ENCODE measurements at regions not wholly inside any gene's neighbourhood (a gene's known extent, or its start where the extent isn't known, plus 50 kb on each side); places are given as distances from the start of the nearest gene placed in this dataset.

DNA sequence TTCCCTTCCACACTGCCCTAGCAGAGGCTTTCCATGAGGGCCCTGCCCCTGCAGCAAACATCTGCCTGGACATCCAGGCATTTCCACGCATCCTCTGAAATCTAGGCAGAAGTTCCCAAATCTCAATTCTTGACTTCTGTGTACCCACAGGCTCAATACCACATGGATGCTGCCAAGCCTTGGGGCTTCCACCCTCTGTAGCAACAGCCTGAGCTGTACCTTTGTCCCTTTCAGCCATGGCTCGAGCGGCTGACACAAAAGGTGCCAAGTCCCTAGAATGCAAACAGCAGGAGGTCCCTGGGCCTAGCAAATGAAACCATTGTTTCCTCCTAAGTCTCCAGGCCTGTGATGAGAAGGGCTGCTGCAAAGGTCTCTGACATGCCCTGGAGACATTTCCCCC is 744.5 kb upstream of the LINC00305 start:
- Mint-ChIP-seq H3K4me3 (no peak overlapping the region), H3K27me3 (ENCODE audit: insufficient read depth) (no peaks in the 10 kb centered on the region), H3K9me3 (peaks cover 54% of the 10 kb centered on the region), H3K4me1 (ENCODE audit: low read depth) (no peaks in the 10 kb centered on the region), H3K27ac (no peak overlapping the region), H3K36me3 (ENCODE audit: low read depth) (peaks cover 9% of the 10 kb centered on the region; the same call in 1 of the 2 replicates)
- TF ChIP-seq, protein P1, sequence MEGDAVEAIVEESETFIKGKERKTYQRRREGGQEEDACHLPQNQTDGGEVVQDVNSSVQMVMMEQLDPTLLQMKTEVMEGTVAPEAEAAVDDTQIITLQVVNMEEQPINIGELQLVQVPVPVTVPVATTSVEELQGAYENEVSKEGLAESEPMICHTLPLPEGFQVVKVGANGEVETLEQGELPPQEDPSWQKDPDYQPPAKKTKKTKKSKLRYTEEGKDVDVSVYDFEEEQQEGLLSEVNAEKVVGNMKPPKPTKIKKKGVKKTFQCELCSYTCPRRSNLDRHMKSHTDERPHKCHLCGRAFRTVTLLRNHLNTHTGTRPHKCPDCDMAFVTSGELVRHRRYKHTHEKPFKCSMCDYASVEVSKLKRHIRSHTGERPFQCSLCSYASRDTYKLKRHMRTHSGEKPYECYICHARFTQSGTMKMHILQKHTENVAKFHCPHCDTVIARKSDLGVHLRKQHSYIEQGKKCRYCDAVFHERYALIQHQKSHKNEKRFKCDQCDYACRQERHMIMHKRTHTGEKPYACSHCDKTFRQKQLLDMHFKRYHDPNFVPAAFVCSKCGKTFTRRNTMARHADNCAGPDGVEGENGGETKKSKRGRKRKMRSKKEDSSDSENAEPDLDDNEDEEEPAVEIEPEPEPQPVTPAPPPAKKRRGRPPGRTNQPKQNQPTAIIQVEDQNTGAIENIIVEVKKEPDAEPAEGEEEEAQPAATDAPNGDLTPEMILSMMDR (IDR thresholded peaks at IDR 0.05): no peak
- no peak for DNase-seq

DNA sequence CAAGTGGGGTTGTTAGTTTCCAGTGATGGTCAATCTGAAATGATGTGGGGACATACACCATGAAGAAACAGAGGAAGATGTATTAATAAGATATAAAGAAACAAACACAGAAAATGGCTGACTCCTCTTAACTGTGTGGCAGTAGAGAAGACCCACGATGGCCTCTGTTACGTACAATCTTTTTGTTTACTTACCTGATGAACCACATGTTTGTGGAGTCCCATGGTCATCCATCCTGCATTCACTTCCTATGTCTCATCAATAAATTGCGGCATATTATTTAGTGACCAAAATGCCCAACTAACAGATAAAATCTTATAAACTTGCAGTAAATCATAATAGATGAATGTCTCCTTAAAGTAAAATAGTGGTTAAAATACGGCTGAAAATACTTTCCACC is 740.1 kb upstream of the LINC00305 start:
- Mint-ChIP-seq H3K4me1 (ENCODE audit: low read depth) (no peaks in the 10 kb centered on the region), H3K27me3 (ENCODE audit: insufficient read depth) (no peaks in the 10 kb centered on the region), H3K27ac (no peak overlapping the region), H3K4me3 (no peak overlapping the region), H3K9me3 (peaks cover 47% of the 10 kb centered on the region), H3K36me3 (ENCODE audit: low read depth) (peaks cover 7% of the 10 kb centered on the region; the same call in 1 of the 2 replicates)
- DNase-seq: no peak
- TF ChIP-seq, protein P1 (IDR thresholded peaks at IDR 0.05): no peak

DNA sequence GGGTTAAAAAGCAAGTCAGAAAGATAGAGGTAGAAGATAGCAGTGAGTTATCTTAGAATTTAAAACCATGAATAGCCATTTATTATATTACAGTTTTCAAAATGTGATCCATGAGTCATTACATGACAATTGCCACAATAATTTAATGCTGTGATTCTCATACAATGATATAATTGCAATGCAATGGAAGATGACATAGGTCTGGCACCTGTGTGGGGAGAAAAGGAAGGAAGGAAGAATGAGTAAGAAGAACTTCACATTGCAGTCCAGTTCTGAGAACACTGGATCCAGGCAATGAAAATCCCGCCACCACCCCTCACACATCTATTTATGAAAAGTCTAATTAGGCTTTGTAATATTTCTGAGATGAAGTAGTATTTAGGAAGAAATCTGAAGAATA is 738.1 kb upstream of the LINC00305 start:
- H3K27ac Mint-ChIP-seq: no peak overlapping the region
- DNase-seq: no peak
- H3K4me3 Mint-ChIP-seq: no peak overlapping the region
- no peaks in the 10 kb centered on the region for H3K27me3 Mint-ChIP-seq (ENCODE audit: insufficient read depth)
- peaks cover 33% of the 10 kb centered on the region for H3K9me3 Mint-ChIP-seq
- TF ChIP-seq, protein P1 (IDR thresholded peaks at IDR 0.05): no peak
- H3K4me1 Mint-ChIP-seq (ENCODE audit: low read depth): no peaks in the 10 kb centered on the region
- H3K36me3 Mint-ChIP-seq (ENCODE audit: low read depth): no peaks in the 10 kb centered on the region

DNA sequence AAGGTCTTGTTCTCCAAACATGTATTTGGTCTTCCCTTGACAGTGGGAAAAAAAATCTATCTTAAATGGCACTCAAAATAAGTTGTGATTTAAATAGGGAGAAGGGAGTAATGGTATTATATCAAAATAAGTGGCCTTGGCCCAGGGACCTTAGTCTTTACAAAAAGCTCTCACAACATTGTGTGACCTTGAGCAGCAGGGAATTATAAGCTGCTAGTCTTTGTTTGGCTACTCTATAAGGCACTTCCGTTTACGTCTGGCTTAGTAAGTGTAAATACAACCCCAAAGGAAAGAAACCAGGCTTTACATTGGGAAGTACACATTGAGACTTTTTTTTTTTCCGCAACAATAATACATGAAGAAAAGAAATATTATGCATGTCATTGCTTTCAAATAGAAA is 734.0 kb upstream of the LINC00305 start:
- Mint-ChIP-seq H3K27me3 (ENCODE audit: insufficient read depth) (no peaks in the 10 kb centered on the region), H3K9me3 (peaks cover 32% of the 10 kb centered on the region), H3K4me3 (no peak overlapping the region), H3K27ac (no peak overlapping the region), H3K4me1 (ENCODE audit: low read depth) (no peaks in the 10 kb centered on the region), H3K36me3 (ENCODE audit: low read depth) (no peaks in the 10 kb centered on the region)
- DNase-seq: no peak
- TF ChIP-seq, protein P1 (IDR thresholded peaks at IDR 0.05): no peak

DNA sequence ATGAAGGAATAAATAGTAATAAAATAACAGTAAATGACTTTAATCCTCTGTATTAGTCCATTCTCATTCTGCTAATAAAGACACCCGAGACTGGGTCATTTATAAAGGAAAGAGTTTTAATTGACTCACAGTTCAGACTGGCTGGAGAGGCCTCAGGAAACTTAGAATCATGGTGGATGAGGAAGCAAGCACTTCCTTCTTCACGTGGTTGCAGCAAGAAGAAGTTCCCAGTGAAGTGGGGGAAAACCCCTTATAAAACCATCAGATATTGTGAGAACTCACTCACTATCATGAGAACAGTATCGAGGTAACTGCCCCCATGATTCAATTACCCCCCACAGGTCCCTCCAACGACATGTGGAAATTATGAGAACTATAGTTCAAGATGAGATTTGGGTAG is 727.9 kb upstream of the LINC00305 start:
- no peak for DNase-seq
- H3K27ac Mint-ChIP-seq: no peak overlapping the region
- no peaks in the 10 kb centered on the region for H3K4me1 Mint-ChIP-seq (ENCODE audit: low read depth)
- peaks cover 5% of the 10 kb centered on the region; the same call in 1 of the 2 replicates for H3K36me3 Mint-ChIP-seq (ENCODE audit: low read depth)
- peaks cover 30% of the 10 kb centered on the region for H3K9me3 Mint-ChIP-seq
- H3K27me3 Mint-ChIP-seq (ENCODE audit: insufficient read depth): no peaks in the 10 kb centered on the region
- H3K4me3 Mint-ChIP-seq: no peak overlapping the region
- TF ChIP-seq, protein P1 (IDR thresholded peaks at IDR 0.05): no peak
